Motor neuron (in vitro differentiated cells): ENCODE measurements at regions not wholly inside any gene's neighbourhood (a gene's known extent, or its start where the extent isn't known, plus 50 kb on each side); places are given as distances from the start of the nearest gene placed in this dataset.
A peak's percentile ranks its signal among the peaks of the same experiment; 100 is the strongest.

Experiments used
- ATAC-seq, 8 experiments: fragments of 200-7000 bp; cut with Tn5 transposase; replicated peaks in 6 of 8; 2 replicates each; pipeline ENCODE4 v1.8.0; 2021; ENCODE audit warnings: mild to moderate bottlenecking in 8 of 8, moderate library complexity in 8 of 8
- H3K27ac ChIP-seq, 2 donors: fragments of 250-450 bp; sonication (Bioruptor Pico); 2 replicates each; pipeline ENCODE4 v1.9.0; 2021; ENCODE audit warnings: antibody characterized with exemption in 2 of 2, mild to moderate bottlenecking in 2 of 2, moderate library complexity in 1 of 2
- H3K4me1 ChIP-seq, 2 donors: fragments of 250-450 bp; sonication (Bioruptor Pico); replicated peaks in 1 of 2; 2 replicates each; pipeline ENCODE4 v1.6.1; 2021; ENCODE audit warnings: antibody characterized with exemption in 2 of 2, mild to moderate bottlenecking in 2 of 2, moderate library complexity in 1 of 2
- H3K4me3 ChIP-seq, 5 donors: fragments of 250-450 bp; sonication (Bioruptor Pico); 2 replicates each; pipeline ENCODE4 v1.9.0; 2021; ENCODE audit warnings: antibody characterized with exemption in 5 of 5, mild to moderate bottlenecking in 5 of 5, moderate library complexity in 4 of 5
- WGBS, 10 experiments: fragments of 450-650 bp; shearing (Covaris generic); methylation state at CpG; one replicate each; pipeline ENCODE4 v1.0.0; 2022; 5-methylcytosine and 5-hydroxymethylcytosine counted together
- in situ Hi-C, 9 experiments: fragments of 400-800 bp; cut with MboI; loops; one replicate each; pipeline ENCODE4 v1.15.0; 2021; ENCODE audit warnings: low sequenced_read_pairs in 9 of 9, low pct_unique_long_range_greater_than_20kb in 2 of 9; ENCODE audit not compliant: unreplicated experiment in 9 of 9

DNA sequence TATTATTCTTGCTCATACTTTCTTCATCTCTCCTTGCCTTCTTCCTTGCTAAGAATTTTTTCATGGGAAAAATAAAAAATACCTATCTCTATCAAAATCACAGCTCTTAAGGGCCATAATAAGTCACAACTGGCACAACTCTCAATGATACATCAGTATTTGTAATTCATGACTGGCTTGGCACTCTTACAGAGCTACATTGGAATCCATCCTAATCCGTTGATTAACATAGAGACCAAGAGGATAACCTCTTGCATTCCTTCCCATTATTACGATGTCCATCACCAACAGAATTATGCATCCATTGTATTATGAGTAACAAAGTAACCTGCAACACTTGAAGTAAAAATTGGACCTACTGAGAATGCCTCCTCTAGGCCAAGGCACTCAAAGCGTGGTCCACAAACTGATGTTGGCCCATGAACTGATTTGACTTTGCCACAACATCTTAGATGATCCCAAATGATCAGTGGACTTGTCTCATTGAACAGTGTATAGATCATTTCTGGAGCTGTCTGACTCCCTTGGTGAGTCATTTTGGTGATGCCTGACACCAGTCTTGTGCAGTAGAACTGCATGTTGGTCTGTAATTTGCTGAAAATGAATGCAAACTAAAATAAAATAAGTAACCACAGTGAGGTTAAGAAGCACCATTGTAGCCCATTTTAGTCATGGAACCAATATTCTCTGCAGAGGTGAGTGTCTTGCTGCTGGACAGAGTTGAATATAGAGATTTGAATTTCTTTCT lies 163.2 kb downstream of the AXIN2 start:
- 19 to 100% (median 82%) methylated on average over 1 to 3 of the region's 3 CpGs for WGBS, 10 experiments
- in situ Hi-C loops = no loop called here
- peaks cover 8 to 16% of the 10 kb centered on the region in 2 donors for H3K4me1 ChIP-seq
- no peak overlapping the region for H3K4me3 ChIP-seq
- no peak overlapping the region for H3K27ac ChIP-seq
- ATAC-seq = peak in 2 of 8 experiments; percentile 59 to 85

DNA sequence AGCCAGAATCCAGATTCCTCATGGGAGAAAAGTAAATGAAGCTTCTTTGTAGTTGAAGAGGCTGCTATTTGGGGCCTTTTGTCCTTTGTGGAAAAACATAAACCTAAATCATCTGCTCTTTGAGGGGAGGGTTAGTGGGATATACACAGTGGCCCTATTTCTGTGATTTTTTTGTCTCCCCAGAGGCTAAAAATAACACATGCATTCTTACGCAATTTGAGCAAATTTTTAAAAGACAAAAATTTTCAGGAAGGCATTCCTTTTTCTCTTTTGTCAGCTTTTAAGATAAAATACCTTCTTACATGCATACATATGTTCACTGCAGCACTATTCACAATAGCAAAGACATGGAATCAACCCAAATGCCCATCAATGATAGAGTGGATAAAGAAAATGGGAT lies 165.5 kb downstream of the AXIN2 start:
- 78 to 100% (median 100%) methylated on average over 1 of the region's 1 CpG; no CpG with 5 or more reads in 1 of the 10 experiments for WGBS, 10 experiments
- Histone ChIP-seq H3K4me1 (no peaks in the 10 kb centered on the region), H3K4me3 (no peak overlapping the region), H3K27ac (no peak overlapping the region)
- ATAC-seq = no peak
- in situ Hi-C loops = no loop called here

DNA sequence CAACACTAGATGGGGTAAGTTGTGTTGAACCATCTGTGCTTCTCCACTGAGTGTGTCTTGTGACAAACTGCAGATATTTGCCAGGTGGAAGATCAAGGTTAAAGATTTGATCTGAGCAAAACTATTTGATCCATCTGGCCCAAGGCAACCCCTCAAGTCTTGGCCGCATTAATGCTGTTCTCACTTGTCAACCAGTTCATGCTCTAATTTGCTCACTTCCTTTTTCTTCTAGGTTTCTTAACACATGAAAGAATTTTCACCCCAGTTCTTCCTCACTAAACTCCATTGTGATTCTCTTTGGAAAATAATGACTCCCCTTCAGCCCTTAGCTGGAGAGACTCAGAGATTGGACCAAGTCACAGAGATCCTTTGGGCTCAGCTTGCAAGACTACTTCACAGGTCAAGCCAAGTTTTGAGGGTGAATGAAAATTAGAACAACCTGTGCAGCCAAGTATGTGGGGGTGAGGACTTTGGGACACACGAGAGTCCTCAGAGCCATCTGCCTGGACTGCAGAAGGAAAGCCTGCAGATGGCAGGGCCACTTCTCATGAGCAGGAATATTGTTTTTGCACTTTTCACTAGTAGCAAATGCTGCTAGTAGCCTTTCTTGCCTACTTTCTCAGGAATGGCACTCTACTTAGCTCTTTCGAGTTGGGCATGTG lies 166.5 kb downstream of the AXIN2 start:
- in situ Hi-C loops = no loop called here
- Histone ChIP-seq H3K4me1 (no peaks in the 10 kb centered on the region), H3K4me3 (no peak overlapping the region), H3K27ac (no peak overlapping the region)
- no peak for ATAC-seq
- 0 to 100% (median 72%) methylated on average over 1 to 3 of the region's 3 CpGs for WGBS, 10 experiments

DNA sequence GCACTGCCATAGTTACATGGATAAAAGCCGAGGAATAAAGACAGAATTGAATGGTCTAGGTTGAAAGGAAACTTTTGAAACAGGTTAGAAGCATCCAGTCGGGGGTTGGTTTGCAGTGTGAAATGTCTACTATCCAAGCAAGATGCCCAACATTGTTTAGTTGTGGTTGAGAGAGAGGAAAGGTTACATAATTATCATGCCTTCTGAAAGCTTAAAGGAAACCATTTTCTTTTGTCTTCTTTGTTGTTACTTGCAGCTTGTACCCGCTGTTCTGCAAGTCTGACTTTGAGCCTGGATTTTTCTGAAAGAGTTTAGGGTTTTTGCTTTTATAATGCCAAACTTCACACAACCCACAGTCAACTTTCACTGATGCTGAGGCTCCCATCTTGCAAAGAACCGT lies 167.9 kb downstream of the AXIN2 start:
- 0 to 80% (median 56%) methylated on average over 1 to 4 of the region's 4 CpGs; no CpG with 5 or more reads in 2 of the 10 experiments for WGBS, 10 experiments
- H3K4me1 ChIP-seq = no peaks in the 10 kb centered on the region
- in situ Hi-C loops = no loop called here
- no peak overlapping the region for H3K4me3 ChIP-seq
- no peak for ATAC-seq
- no peak overlapping the region for H3K27ac ChIP-seq

DNA sequence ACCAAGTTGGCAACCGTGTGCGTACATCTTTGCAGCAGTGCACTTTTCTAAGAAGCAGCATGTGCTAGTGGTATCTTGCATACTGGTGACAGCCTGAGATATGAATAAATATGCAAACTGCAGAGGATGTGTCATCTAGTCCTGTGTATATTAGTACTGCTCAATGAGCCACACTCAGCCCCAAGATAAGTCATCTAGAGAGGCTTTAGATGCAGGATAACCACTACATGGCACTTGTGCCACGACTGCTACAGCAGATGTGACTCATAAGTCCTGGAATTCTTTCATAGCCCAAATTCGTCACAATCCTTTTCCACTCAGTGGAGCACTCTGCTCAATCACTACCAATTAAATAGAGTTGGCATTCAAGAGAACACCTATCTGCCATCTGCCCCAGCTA lies 171.5 kb downstream of the AXIN2 start:
- in situ Hi-C loops = no loop called here
- no peak overlapping the region for H3K4me3 ChIP-seq
- 0 to 100% (median 60%) methylated on average over 1 to 4 of the region's 4 CpGs; no CpG with 5 or more reads in 1 of the 10 experiments for WGBS, 10 experiments
- H3K4me1 ChIP-seq = no peaks in the 10 kb centered on the region
- no peak overlapping the region for H3K27ac ChIP-seq
- peak in 5 of 8 experiments; percentile 56 to 96 (median 88) for ATAC-seq

DNA sequence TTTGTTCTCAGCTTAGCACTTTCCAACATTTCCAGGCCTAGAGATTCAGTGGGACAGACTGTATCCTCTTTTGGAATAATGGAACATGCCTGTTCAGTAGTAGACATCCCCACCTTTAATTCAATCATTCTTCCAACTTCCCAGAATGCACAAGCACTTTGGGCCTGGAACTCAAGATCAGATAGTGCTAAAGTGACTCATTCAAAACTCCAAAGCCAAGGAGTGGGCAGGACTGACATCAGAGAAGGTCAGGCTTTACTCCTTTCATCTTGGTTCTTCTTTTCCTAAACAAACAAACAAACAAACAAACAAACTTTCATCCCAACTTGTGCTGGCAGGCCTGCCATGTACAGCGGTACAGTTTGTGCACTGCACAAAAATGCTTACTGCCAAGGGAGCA lies 172.0 kb downstream of the AXIN2 start:
- Histone ChIP-seq H3K4me3 (no peak overlapping the region), H3K4me1 (no peaks in the 10 kb centered on the region), H3K27ac (no peak overlapping the region)
- in situ Hi-C loops = no loop called here
- WGBS, 10 experiments = 0 to 100% (median 73%) methylated on average over 1 of the region's 1 CpG; no CpG with 5 or more reads in 6 of the 10 experiments
- ATAC-seq = peak in 2 of 8 experiments; percentile 74 to 83

DNA sequence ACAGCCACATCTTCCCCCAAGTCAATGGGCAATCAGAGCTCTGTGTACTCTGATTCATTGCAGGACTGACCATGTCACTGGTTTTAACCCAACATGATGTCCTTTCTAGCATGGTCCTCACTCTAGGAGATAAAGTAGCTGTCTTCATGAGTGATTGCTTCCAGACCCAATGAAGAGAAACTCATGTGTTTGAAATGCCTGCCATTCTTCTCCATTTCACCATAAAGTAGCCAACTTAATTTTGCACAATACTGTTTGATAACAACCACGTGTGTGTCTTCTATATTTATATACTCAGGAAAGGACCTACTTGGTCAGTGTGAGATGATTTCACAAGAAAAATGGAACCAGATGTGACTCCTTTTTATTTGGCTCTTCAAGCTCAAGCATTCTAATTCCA lies 172.5 kb downstream of the AXIN2 start:
- 0 to 86% (median 11%) methylated on average over 1 of the region's 1 CpG; no CpG with 5 or more reads in 5 of the 10 experiments for WGBS, 10 experiments
- in situ Hi-C loops = no loop called here
- no peak for ATAC-seq
- no peaks in the 10 kb centered on the region for H3K4me1 ChIP-seq
- no peak overlapping the region for H3K4me3 ChIP-seq
- no peak overlapping the region for H3K27ac ChIP-seq

DNA sequence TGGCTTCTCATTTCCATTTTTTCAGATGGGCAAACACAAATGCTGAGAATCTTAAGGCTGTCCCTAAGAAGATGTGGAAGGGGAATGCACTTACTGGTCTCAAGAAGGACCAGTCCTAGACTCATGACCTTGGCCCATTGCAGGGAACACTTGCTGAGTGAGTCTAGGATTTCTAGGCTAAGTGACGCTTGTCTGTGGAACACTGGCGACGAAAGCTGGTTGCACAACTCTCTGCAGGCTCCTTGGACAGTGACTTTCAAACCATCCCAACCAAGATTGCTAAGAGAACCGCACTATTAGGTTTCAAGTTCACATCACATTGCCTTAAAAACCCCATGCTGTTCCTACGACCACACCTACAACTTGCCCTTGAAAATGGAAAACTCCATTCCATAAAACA lies 174.1 kb downstream of the AXIN2 start:
- WGBS, 10 experiments = 0 to 94% (median 93%) methylated on average over 1 to 3 of the region's 5 CpGs; no CpG with 5 or more reads in 3 of the 10 experiments
- ATAC-seq = no peak
- Histone ChIP-seq H3K4me3 (no peak overlapping the region), H3K27ac (no peak overlapping the region), H3K4me1 (no peaks in the 10 kb centered on the region)
- in situ Hi-C loops = no loop called here

DNA sequence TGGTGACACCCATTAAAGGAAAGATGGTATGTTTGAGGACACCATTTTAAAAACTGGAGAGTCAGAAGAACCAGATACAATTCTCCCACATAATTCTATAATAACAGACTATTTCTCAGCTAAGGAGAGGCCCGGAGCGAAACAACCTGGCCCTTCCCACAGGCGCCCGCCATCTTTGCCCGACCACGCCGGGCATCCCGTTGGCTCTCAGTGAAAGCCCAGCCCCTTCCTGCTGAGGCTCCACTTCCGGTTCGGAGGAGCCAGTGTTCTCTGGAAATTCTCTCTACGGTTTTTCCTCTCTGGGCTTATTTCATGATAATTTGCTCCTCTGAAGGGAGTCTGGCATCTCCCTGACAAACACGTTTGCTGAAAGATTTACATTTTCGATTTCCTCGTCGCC lies 175.7 kb downstream of the AXIN2 start:
- 15 to 95% (median 85%) methylated on average over 3 to 12 of the region's 15 CpGs; no CpG with 5 or more reads in 1 of the 10 experiments for WGBS, 10 experiments
- in situ Hi-C loops = no loop called here
- no peak overlapping the region for H3K27ac ChIP-seq
- no peaks in the 10 kb centered on the region for H3K4me1 ChIP-seq
- no peak overlapping the region for H3K4me3 ChIP-seq
- ATAC-seq = no peak

DNA sequence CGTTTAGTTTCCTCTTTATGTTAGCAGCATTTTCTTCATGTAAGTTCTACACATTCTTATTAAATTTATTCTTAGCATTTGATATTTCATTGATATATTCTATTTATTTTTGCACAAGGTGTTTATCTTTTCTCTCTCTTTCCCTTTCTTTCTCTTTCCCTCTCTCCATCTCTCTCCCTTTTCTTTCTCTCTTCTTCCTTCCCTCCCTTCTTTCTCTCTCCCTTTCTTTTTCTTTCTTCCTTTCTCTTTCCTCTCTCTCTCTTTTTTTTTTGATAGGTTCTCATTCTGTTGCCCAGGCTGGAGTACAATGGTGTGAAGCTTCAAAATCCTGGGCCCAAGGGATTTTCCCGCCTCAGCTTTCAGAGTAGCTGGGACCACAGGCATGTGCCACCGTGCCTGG lies 176.4 kb downstream of the AXIN2 start:
- no peak for ATAC-seq
- in situ Hi-C loops = no loop called here
- no peak overlapping the region for H3K4me3 ChIP-seq
- WGBS, 10 experiments = 63 to 96% (median 92%) methylated on average over 3 of the region's 3 CpGs; no CpG with 5 or more reads in 1 of the 10 experiments
- H3K27ac ChIP-seq = no peak overlapping the region
- no peaks in the 10 kb centered on the region for H3K4me1 ChIP-seq

DNA sequence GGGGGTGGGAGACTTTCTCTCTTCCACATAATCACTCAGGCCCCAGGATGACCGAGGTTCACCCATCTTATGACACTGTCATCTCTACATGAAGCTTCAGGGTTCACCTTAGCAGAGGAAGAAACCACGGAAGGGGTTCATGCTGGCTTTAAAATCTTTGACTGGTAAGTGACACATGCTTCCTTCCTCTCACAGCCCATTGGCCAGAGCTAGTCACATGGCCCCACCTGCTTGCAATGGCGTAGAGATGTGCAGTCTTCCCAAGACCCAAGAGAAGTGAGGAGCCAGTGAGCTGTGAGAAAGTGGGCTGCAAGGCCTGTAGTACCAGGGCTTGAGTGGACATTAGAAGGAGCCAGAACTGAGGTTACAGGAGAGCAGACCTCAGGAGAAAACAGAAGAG lies 180.3 kb downstream of the AXIN2 start:
- ATAC-seq = no peak
- 50 to 100% (median 83%) methylated on average over 1 to 3 of the region's 3 CpGs; no CpG with 5 or more reads in 4 of the 10 experiments for WGBS, 10 experiments
- in situ Hi-C loops = no loop called here
- H3K4me3 ChIP-seq = no peak overlapping the region
- no peaks in the 10 kb centered on the region for H3K4me1 ChIP-seq
- H3K27ac ChIP-seq = no peak overlapping the region

DNA sequence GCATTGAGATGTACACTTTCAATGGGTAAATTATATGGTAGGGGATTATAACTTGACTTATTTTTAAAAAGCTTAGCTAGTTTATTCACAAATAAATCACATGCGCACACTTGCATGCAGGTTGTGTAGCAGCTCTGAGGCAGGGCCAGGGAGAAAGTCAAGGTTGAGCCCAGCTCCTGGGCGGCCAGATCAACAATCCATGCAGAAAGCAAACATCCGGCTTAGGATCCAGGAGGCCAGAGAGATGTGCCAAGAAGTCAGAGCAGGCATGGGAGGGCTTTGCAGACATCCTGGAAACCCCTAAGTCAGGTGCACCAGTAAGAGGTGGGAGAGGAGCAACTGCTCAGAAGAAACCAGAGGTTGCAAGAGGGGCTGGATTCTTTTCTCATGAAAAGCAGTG lies 186.5 kb downstream of the AXIN2 start:
- Histone ChIP-seq H3K4me3 (no peak overlapping the region), H3K27ac (no peak overlapping the region), H3K4me1 (no peaks in the 10 kb centered on the region)
- WGBS, 10 experiments = 86 to 100% (median 93%) methylated on average over 1 to 3 of the region's 3 CpGs; no CpG with 5 or more reads in 4 of the 10 experiments
- ATAC-seq = no peak
- in situ Hi-C loops = no loop called here

DNA sequence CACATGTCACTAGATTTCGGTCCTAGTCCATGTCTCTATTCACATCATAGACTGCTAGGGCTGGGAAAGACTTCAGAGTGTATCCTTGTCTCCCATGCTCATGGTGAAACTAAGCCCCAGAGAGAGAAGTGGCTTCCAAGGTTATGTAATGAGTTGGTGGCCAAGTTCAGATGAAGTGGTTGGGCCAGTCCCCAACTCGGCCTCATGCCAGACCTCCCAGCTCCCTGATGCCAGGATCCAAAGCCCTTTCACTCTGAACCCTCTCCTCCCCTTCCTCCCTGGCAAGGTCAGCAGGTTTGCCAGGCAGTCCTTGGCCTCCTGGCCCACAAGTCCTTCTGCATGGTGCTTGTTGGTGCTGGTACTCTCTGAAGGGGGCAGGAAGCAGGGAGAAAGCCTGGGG lies 189.7 kb downstream of the AXIN2 start:
- ATAC-seq = no peak
- in situ Hi-C loops = no loop called here
- no peak overlapping the region for H3K27ac ChIP-seq
- no peak overlapping the region for H3K4me3 ChIP-seq
- WGBS, 10 experiments = 40 to 100% (median 91%) methylated on average over 1 to 2 of the region's 2 CpGs; no CpG with 5 or more reads in 6 of the 10 experiments
- no peaks in the 10 kb centered on the region for H3K4me1 ChIP-seq
